Prostate gland (tissue), 2 donors: ENCODE measurements at regions not wholly inside any gene's neighbourhood (a gene's known extent, or its start where the extent isn't known, plus 50 kb on each side); places are given as distances from the start of the nearest gene placed in this dataset.
"Not testable (repeated sequence)": the region's sequence is repeated elsewhere in the genome, so short reads cannot be mapped to it uniquely, and the experiment has no call there.

Experiments
- DNase-seq: peaks from one replicate; pipeline ENCODE4 v3.0.0-alpha.2; 2019; ENCODE audit warnings: low spot score
- H3K27ac ChIP-seq, 2 donors: fragments of 200-600 bp; sonication (generic); 2 replicates each; pipeline ENCODE4 v1.5.1; 2017 to 2019
- H3K27me3 ChIP-seq: fragments of 200-600 bp; sonication (generic); replicated peaks from 2 replicates; pipeline ENCODE4 v1.5.1; 2019; ENCODE audit not compliant: insufficient read depth
- H3K36me3 ChIP-seq, 2 donors: fragments of 200-600 bp; sonication (generic); 1 replicate in 1 of 2; 2 replicates in 1 of 2; pipeline versions ENCODE4 v1.5.1 to v1.8.1; 2017 to 2019
- H3K4me1 ChIP-seq: fragments of 200-600 bp; sonication (generic); replicated peaks from 2 replicates; pipeline ENCODE4 v1.5.1; 2019
- H3K4me3 ChIP-seq, 2 donors: fragments of 200-600 bp; sonication (generic); 2 replicates each; pipeline ENCODE4 v1.5.1; 2017 to 2019
- H3K9me3 ChIP-seq: fragments of 200-600 bp; sonication (generic); 2 replicates; pipeline ENCODE4 v1.5.1; 2017
- CTCF ChIP-seq, 4 experiments: fragments of 200-600 bp in 2 of 4; fragments of 450-650 bp in 2 of 4; sonication (generic) in 2 of 4; IDR thresholded peaks; 1 replicate in 3 of 4; 2 replicates in 1 of 4; pipeline ENCODE4 v1.5.1; 2016 to 2019; ENCODE audit warnings: antibody characterized with exemption in 4 of 4, mild to moderate bottlenecking in 2 of 4, moderate library complexity in 2 of 4
- POLR2A ChIP-seq: fragments of 450-650 bp; IDR thresholded peaks from one replicate; pipeline ENCODE4 v1.6.1; 2016; ENCODE audit warnings: antibody characterized with exemption, mild to moderate bottlenecking
- POLR2AphosphoS5 ChIP-seq: sonication (generic); formaldehyde crosslinking; IDR thresholded peaks from one replicate; pipeline ENCODE4 v1.6.1; 2017; ENCODE audit warnings: antibody characterized with exemption
- WGBS: methylation state at CpG from one replicate; pipeline ENCODE4 v1.1.5; 2018; 5-methylcytosine and 5-hydroxymethylcytosine counted together
- intact Hi-C: fragments of 100-400 bp; cut with DNase I; formaldehyde crosslinking; loops from one replicate; pipeline ENCODE4 v1.14.2; 2022

GRCh38 chr18:30684825-30685481 is 357.6 kb downstream of the DSC3 start:
- TF ChIP-seq POLR2A (no peak), POLR2AphosphoS5 (no peak), CTCF (IDR thresholded peaks at IDR 0.05) (no peak)
- Histone ChIP-seq H3K4me3 (no peak overlapping the region), H3K36me3 (no peaks in the 10 kb centered on the region), H3K9me3 (no peaks in the 10 kb centered on the region), H3K27me3 (no peaks in the 10 kb centered on the region), H3K27ac (no peak overlapping the region), H3K4me1 (no peaks in the 10 kb centered on the region)
- intact Hi-C loops: no loop called here
- no peak for DNase-seq
- 67% methylated on average over 3 of the region's 3 CpGs for WGBS

- Histone ChIP-seq H3K4me3 (no peak overlapping the region), H3K36me3 (no peaks in the 10 kb centered on the region), H3K27me3 (no peaks in the 10 kb centered on the region), H3K9me3 (no peaks in the 10 kb centered on the region), H3K4me1 (no peaks in the 10 kb centered on the region), H3K27ac (no peak overlapping the region)
- DNase-seq: no peak
- intact Hi-C loops: no loop called here
- 82% methylated on average over 2 of the region's 2 CpGs for WGBS
- TF ChIP-seq POLR2AphosphoS5: no peak
- no peak for TF ChIP-seq POLR2A
- no peak for TF ChIP-seq CTCF (IDR thresholded peaks at IDR 0.05)
These were observed 358.7 kb downstream of the DSC3 start for GRCh38 chr18:30683836-30684235.

- Histone ChIP-seq H3K9me3 (no peaks in the 10 kb centered on the region), H3K27me3 (no peaks in the 10 kb centered on the region), H3K36me3 (no peaks in the 10 kb centered on the region), H3K4me1 (no peaks in the 10 kb centered on the region), H3K4me3 (no peak overlapping the region), H3K27ac (no peak overlapping the region)
- TF ChIP-seq CTCF (IDR thresholded peaks at IDR 0.05) (no peak), POLR2A (no peak), POLR2AphosphoS5 (no peak)
- WGBS: 12% methylated on average over 1 of the region's 1 CpG
- intact Hi-C loops: no loop called here
- DNase-seq: no peak
These were observed 359.9 kb downstream of the DSC3 start for GRCh38 chr18:30682672-30683071.

GRCh38 chr18:30679285-30679930 is 363.1 kb downstream of the DSC3 start:
- Histone ChIP-seq H3K4me1 (no peaks in the 10 kb centered on the region), H3K27me3 (no peaks in the 10 kb centered on the region), H3K27ac (no peak overlapping the region), H3K4me3 (no peak overlapping the region), H3K36me3 (no peaks in the 10 kb centered on the region), H3K9me3 (no peaks in the 10 kb centered on the region)
- DNase-seq: no peak
- intact Hi-C loops: no loop called here
- WGBS: 78% methylated on average over 5 of the region's 5 CpGs
- TF ChIP-seq POLR2AphosphoS5 (no peak), CTCF (IDR thresholded peaks at IDR 0.05) (no peak), POLR2A (no peak)

- 88% methylated on average over 5 of the region's 5 CpGs for WGBS
- DNase-seq, H3K9me3 ChIP-seq, H3K4me3 ChIP-seq, H3K27me3 ChIP-seq, H3K27ac ChIP-seq, intact Hi-C loops, H3K4me1 ChIP-seq, H3K36me3 ChIP-seq: not testable (repeated sequence)
These were observed 364.7 kb downstream of the DSC3 start for GRCh38 chr18:30677813-30678212.
